NCI-H510A treated with DMSO at 0.1 percent for 48 hours (cell line): ENCODE measurements at regions not wholly inside any gene's neighbourhood (a gene's known extent, or its start where the extent isn't known, plus 50 kb on each side); places are given as distances from the start of the nearest gene placed in this dataset.

Source experiments
- DNase-seq: peaks from one replicate; lab custom pipeline; 2025; lab: John Stamatoyannopoulos, UW

- no peak for DNase-seq
Measured at GRCh38 chr5:111004291-111004690, 67.2 kb upstream of the TSLP start.

- DNase-seq, result no peak
Measured at GRCh38 chr5:111010783-111011182, 60.7 kb upstream of the TSLP start.

DNA sequence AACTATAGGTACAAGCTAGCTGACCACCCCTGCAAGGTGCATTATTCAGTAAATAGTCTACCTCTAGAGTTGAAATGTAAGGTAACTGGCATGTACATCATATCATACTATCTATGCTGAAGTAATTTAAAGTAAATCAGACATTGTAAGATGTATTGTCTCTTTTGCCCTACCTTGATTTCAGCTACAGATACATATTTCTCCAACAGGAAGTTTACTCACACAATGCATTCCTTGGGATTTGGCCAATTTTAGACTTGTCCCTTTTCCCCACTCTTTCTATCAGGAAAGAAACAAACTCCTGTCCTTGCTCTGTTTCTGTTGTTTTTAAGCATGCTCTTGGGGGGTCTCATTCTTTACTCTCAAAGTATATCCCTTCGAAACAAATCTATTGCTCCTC lies 58.5 kb upstream of the TSLP start:
- no peak for DNase-seq

DNA sequence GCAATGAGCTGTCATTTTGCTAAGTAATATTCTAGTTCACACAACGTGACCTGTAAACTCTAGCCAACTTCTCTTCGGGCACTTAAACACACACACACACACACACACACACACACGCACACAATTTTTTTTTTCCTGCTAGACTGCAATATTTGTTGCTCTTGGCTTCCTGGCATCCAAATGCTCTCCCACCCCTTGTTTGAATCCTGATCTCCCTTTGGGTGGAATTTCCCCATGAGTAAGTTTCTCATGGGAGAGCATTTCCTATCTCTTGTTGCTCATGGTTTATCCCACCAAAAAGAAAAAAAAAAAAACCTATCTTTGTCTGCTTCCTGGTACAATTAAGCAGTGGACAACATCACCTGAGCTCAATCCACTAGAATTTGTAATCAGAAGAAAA lies 54.7 kb upstream of the TSLP start:
- DNase-seq, result no peak

DNA sequence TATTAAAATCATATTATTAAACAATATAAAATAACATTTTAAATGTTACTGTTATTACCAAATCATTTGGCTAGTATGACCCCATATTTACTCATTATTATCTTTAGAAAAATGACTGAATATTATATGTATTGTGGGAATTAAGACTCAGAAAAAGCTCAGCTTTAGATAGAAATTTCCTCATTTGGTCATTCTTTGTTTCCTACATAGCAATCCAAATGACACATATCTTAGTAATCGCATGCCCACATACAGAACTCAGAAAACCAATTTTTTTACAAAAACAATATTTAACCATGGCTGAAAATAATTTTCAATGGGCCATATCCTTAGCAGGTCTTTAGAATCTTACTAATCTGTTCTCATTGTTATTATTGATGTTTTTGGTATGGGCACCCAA lies 53.8 kb upstream of the TSLP start:
- DNase-seq, result no peak
